Loucy (cell line): ENCODE measurements at regions not wholly inside any gene's neighbourhood (a gene's known extent, or its start where the extent isn't known, plus 50 kb on each side); places are given as distances from the start of the nearest gene placed in this dataset.

Source experiments
- EZH2phosphoT487 ChIP-seq: fragments of 200-600 bp; IDR thresholded peaks from 2 replicates; pipeline ENCODE4 v1.6.1; 2018; ENCODE audit warnings: antibody characterized with exemption, mild to moderate bottlenecking, moderate library complexity, borderline replicate concordance
- TF ChIP-seq, protein P1 (sequence below): fragments of 200-600 bp; sonication (generic); conservative IDR thresholded peaks from 2 replicates; pipeline ENCODE4 v1.5.1; 2014; ENCODE audit warnings: mild to moderate bottlenecking, antibody characterized with exemption, low read length

DNA sequence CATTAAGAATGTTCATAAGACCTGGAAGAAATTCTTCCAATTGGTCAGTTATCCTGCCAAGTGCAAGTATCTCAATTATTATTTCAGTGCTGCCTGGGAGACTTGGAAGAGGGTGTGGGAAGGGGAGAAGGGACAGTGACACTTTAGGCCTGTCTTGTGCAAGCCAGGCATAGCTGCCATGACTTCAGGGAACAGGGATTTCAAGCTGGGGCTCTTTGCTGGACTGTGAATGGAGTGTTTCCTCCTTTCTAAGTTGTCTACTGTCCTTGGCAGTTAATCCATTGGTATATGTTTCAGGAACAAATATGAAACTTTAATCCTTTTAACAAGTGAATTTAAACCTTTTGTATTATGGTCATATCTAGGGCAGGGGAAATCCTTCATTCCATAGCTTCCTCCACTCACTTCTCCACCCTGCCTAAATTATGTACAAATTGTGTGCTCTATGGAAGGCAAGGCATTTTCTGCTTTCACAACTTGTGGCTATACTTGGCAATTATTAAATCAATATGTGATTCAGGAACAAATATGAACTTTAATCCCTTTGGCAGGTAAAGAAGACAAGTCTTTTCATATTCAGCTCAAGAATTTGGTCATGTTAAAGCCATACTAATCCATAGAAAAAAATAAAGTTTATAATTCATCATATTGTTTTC, 72.7 kb upstream of the IL33 start:
- TF ChIP-seq, protein P1, sequence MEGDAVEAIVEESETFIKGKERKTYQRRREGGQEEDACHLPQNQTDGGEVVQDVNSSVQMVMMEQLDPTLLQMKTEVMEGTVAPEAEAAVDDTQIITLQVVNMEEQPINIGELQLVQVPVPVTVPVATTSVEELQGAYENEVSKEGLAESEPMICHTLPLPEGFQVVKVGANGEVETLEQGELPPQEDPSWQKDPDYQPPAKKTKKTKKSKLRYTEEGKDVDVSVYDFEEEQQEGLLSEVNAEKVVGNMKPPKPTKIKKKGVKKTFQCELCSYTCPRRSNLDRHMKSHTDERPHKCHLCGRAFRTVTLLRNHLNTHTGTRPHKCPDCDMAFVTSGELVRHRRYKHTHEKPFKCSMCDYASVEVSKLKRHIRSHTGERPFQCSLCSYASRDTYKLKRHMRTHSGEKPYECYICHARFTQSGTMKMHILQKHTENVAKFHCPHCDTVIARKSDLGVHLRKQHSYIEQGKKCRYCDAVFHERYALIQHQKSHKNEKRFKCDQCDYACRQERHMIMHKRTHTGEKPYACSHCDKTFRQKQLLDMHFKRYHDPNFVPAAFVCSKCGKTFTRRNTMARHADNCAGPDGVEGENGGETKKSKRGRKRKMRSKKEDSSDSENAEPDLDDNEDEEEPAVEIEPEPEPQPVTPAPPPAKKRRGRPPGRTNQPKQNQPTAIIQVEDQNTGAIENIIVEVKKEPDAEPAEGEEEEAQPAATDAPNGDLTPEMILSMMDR, result no peak
- TF ChIP-seq EZH2phosphoT487, result no peak
